Right atrium auricular region (tissue), 2 donors: ENCODE measurements at regions not wholly inside any gene's neighbourhood (a gene's known extent, or its start where the extent isn't known, plus 50 kb on each side); places are given as distances from the start of the nearest gene placed in this dataset.
"Not testable (repeated sequence)": the region's sequence is repeated elsewhere in the genome, so short reads cannot be mapped to it uniquely, and the experiment has no call there.

Experiments
- DNase-seq: peaks from one replicate; pipeline ENCODE4 v3.0.0-alpha.2; 2019; ENCODE audit warnings: low spot score
- H3K27ac ChIP-seq, 2 donors: fragments of 200-600 bp; sonication (generic); 1 replicate in 1 of 2; 2 replicates in 1 of 2; pipeline ENCODE4 v1.5.1; 2016 to 2019
- H3K27me3 ChIP-seq, 2 donors: fragments of 200-600 bp; sonication (generic); one replicate each; pipeline versions ENCODE4 v1.5.1 to v1.6.0; 2017 to 2019
- H3K36me3 ChIP-seq: fragments of 200-600 bp; sonication (generic); one replicate; pipeline ENCODE4 v1.5.1; 2016
- H3K4me1 ChIP-seq, 2 donors: fragments of 200-600 bp; sonication (generic); one replicate each; pipeline versions ENCODE4 v1.5.1 to v1.6.0; 2017 to 2019
- H3K4me3 ChIP-seq, 2 donors: fragments of 200-600 bp; sonication (generic); 1 replicate in 1 of 2; 2 replicates in 1 of 2; pipeline ENCODE4 v1.5.1; 2017 to 2019; ENCODE audit warnings: mild to moderate bottlenecking in 1 of 2, moderate library complexity in 1 of 2
- H3K9me3 ChIP-seq, 2 donors: fragments of 200-600 bp; sonication (generic); one replicate each; pipeline ENCODE4 v1.5.1; 2019
- TF ChIP-seq, protein P1 (sequence below), 2 donors: fragments of 200-600 bp; sonication (generic); IDR thresholded peaks; one replicate each; pipeline ENCODE4 v1.5.1; 2019; ENCODE audit warnings: antibody characterized with exemption in 2 of 2

DNA sequence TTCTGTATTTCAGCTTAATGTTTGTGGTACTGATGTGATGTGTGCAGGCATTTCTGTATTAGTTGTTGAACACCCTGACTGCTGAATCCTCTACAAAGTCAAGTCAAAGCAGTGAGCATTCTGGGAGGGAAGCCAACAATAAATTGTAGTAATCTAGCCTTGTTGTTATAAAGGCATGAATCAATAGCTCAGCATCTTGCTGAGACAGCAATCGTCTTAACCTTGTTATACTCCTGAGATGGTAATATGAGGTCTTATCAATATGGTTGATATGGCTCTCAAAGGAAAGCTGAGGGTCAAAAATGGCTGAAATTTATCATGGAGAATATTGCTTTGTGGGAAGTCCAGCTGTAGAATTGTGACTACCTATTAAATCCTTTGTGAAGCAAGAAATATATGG, 299.4 kb downstream of the DNAJB9 start:
- TF ChIP-seq, protein P1, sequence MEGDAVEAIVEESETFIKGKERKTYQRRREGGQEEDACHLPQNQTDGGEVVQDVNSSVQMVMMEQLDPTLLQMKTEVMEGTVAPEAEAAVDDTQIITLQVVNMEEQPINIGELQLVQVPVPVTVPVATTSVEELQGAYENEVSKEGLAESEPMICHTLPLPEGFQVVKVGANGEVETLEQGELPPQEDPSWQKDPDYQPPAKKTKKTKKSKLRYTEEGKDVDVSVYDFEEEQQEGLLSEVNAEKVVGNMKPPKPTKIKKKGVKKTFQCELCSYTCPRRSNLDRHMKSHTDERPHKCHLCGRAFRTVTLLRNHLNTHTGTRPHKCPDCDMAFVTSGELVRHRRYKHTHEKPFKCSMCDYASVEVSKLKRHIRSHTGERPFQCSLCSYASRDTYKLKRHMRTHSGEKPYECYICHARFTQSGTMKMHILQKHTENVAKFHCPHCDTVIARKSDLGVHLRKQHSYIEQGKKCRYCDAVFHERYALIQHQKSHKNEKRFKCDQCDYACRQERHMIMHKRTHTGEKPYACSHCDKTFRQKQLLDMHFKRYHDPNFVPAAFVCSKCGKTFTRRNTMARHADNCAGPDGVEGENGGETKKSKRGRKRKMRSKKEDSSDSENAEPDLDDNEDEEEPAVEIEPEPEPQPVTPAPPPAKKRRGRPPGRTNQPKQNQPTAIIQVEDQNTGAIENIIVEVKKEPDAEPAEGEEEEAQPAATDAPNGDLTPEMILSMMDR (IDR thresholded peaks at IDR 0.05) = no peak
- no peaks in the 10 kb centered on the region for H3K27me3 ChIP-seq

DNA sequence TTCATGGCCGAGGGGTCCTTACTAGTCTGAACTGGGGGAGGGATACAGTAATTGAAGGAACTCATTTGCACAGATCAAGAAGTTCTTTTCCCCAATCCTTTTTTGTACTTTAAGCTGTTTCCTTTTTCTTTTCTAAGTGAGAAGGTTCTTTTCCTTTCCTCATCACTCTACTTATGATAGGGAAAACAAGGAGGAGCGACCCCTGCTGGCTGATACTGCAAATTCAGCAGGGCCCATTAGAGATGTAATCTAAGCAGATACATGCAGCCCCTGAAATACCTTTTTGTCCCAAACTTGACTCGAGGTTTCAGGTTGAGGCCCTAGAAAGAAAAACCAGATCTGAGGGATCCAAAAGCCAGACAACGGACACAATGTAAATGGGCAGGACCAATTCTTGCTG, 305.5 kb downstream of the DNAJB9 start:
- H3K27ac ChIP-seq = no peak overlapping the region
- no peaks in the 10 kb centered on the region for H3K27me3 ChIP-seq
- TF ChIP-seq, protein P1 (IDR thresholded peaks at IDR 0.05) = no peak

More for the DNA sequence above, 299.4 kb downstream of the DNAJB9 start:
- Histone ChIP-seq H3K4me3 (no peak overlapping the region), H3K36me3 (no peaks in the 10 kb centered on the region), H3K27ac (no peak overlapping the region), H3K4me1 (no peaks in the 10 kb centered on the region), H3K9me3 (peaks cover 0 to 19% of the 10 kb centered on the region in 2 donors)
- DNase-seq = no peak

GRCh38 chr7:108890862-108891261, 321.2 kb downstream of the DNAJB9 start:
- no peaks in the 10 kb centered on the region for H3K4me1 ChIP-seq
- no peaks in the 10 kb centered on the region for H3K27me3 ChIP-seq
- H3K4me3 ChIP-seq = no peak overlapping the region
- DNase-seq = no peak
- no peaks in the 10 kb centered on the region for H3K36me3 ChIP-seq
- peaks cover 0 to 4% of the 10 kb centered on the region in 2 donors for H3K9me3 ChIP-seq
- no peak overlapping the region for H3K27ac ChIP-seq
- TF ChIP-seq, protein P1 (IDR thresholded peaks at IDR 0.05) = no peak

More for the DNA sequence above, 305.5 kb downstream of the DNAJB9 start:
- DNase-seq = no peak
- no peaks in the 10 kb centered on the region for H3K36me3 ChIP-seq
- no peak overlapping the region for H3K4me3 ChIP-seq
- H3K9me3 ChIP-seq = peaks cover 0 to 25% of the 10 kb centered on the region in 2 donors
- H3K4me1 ChIP-seq = no peaks in the 10 kb centered on the region

DNA sequence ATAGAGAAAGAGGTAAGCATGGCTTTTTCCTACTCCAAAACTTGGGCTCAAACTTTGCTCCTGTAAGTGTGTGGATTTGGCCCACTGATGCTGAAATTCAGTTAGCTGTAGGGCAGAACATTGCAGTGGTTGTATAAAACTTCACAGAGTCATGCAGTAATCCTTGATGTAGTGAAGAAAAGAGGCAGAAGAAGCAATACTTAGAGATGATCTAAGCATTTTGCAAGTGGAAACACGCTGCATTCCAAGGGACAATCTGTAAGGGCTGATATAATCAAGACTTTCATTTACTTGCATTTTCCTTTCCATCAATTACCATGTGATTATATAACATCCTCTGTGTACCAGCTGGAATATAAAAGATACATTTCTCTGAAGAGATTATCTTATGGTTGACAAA, 338.8 kb downstream of the DNAJB9 start:
- no peaks in the 10 kb centered on the region for H3K36me3 ChIP-seq
- H3K4me3 ChIP-seq = no peak overlapping the region
- DNase-seq = no peak
- H3K4me1 ChIP-seq = no peaks in the 10 kb centered on the region
- no peak overlapping the region for H3K27ac ChIP-seq
- H3K9me3 ChIP-seq = no peaks in the 10 kb centered on the region
- H3K27me3 ChIP-seq = no peaks in the 10 kb centered on the region
- TF ChIP-seq, protein P1 (IDR thresholded peaks at IDR 0.05) = no peak

DNA sequence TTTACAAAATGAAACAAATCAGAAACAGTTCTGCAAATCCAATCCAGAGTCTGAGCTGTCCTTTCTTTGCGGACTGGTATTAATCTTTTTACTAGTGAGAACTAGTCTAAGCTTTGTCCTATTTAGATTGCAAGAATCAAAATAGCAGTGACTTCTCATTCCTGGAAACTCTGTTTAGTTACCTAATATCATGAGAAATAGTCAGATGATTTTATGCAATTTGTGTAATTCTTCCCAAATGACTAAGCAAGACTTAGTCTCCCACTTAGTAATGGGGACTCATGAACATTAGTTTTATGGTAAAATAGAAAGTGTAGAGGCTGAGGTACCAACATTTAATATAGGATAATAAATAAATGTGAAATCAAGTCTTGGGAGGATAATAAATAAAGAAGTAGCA, 341.3 kb downstream of the DNAJB9 start:
- Histone ChIP-seq H3K27ac (no peak overlapping the region), H3K27me3 (no peaks in the 10 kb centered on the region), H3K36me3 (no peaks in the 10 kb centered on the region), H3K9me3 (peaks cover 0 to 13% of the 10 kb centered on the region in 2 donors), H3K4me1 (no peaks in the 10 kb centered on the region), H3K4me3 (no peak overlapping the region)
- TF ChIP-seq, protein P1 (IDR thresholded peaks at IDR 0.05) = no peak
- no peak for DNase-seq

DNA sequence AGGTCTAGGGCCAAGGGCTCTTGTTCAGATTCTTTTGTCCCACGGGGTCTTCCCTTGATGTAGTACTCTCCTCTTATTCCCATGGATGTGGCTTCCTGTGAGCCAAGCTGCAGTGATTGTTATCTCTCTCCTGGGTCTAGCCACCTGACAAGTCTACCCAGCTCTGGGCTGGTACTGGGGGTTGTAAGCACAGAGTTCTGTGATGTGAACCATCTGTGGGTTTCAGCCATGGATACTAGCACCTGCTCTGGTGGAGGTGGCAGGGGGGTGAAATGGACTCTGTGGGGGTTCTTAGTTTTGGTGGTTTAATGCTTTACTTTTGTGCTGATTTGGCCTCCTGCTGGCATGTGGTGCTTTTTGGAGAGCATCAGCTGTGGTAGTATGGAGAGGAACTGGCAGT, 350.8 kb downstream of the DNAJB9 start:
- H3K4me3 ChIP-seq = no peak overlapping the region
- no peak overlapping the region for H3K27ac ChIP-seq
- peaks cover 0 to 8% of the 10 kb centered on the region in 2 donors for H3K9me3 ChIP-seq
- TF ChIP-seq, protein P1 (IDR thresholded peaks at IDR 0.05) = no peak
- no peaks in the 10 kb centered on the region for H3K27me3 ChIP-seq
- H3K36me3 ChIP-seq = no peaks in the 10 kb centered on the region
- no peak for DNase-seq
- no peaks in the 10 kb centered on the region for H3K4me1 ChIP-seq

- not testable (repeated sequence) for H3K4me1 ChIP-seq, H3K36me3 ChIP-seq, DNase-seq, H3K27ac ChIP-seq, H3K9me3 ChIP-seq, H3K4me3 ChIP-seq, H3K27me3 ChIP-seq
Observed at GRCh38 chr7:108943048-108943447, 373.4 kb downstream of the DNAJB9 start.
